Right cardiac atrium (tissue), 5 donors: ENCODE measurements at regions not wholly inside any gene's neighbourhood (a gene's known extent, or its start where the extent isn't known, plus 50 kb on each side); places are given as distances from the start of the nearest gene placed in this dataset.
"Not testable (repeated sequence)": the region's sequence is repeated elsewhere in the genome, so short reads cannot be mapped to it uniquely, and the experiment has no call there.

Experiments
- ATAC-seq, 2 donors: fragments of 200-7000 bp; cut with Tn5 transposase; one replicate each; pipeline versions ENCODE4 v1.8.0 to v1.9.1; 2020; ENCODE audit warnings: moderate library complexity in 2 of 2, mild to moderate bottlenecking in 1 of 2
- DNase-seq, 3 donors: peaks; one replicate each; pipeline ENCODE4 v3.0.0-alpha.2; 2020
- H3K27ac ChIP-seq: one replicate; pipeline ENCODE4 v1.5.1; 2013; ENCODE audit warnings: mild to moderate bottlenecking, low read length, control low read depth, moderate library complexity
- H3K27me3 ChIP-seq: one replicate; pipeline ENCODE4 v1.6.1; 2013; ENCODE audit not compliant: control insufficient read depth, insufficient read depth
- H3K4me1 ChIP-seq: one replicate; pipeline ENCODE4 v1.6.1; 2013; ENCODE audit warnings: low read length; ENCODE audit not compliant: control insufficient read depth, insufficient read depth
- H3K4me3 ChIP-seq: one replicate; pipeline ENCODE4 v1.5.1; 2013; ENCODE audit warnings: low read length, control low read depth
- H3K9me3 ChIP-seq: one replicate; pipeline ENCODE4 v1.6.1; 2013; ENCODE audit warnings: low read length; ENCODE audit not compliant: control insufficient read depth
- WGBS: extraction: QIAGEN DNeasy Blood & Tissue Kit; methylation state at CpG from one replicate; pipeline ENCODE4 v1.1.7; 2013; 5-methylcytosine and 5-hydroxymethylcytosine counted together
- intact Hi-C, 4 donors: fragments of 100-400 bp; cut with DNase I; formaldehyde crosslinking; loops; one replicate each; pipeline versions ENCODE4 v1.11.0 to v1.14.0; 2022 to 2023
- donor health status: healthy with polysubstance abuse.
- donor health status: DM: no; HTN: yes; CAD: no.
- donor health status: DM: no; HTN: no; CAD: no.
- donor health status: DM: no; HTN: yes; CAD: no; lungs with severe emphysema.
- donor health status: DM: yes; HTN: yes; CAD: no.

GRCh38 chr15:101876031-101876430 is 64.0 kb downstream of the OR4F15 start:
- intact Hi-C loops, H3K9me3 ChIP-seq, H3K4me1 ChIP-seq, H3K27ac ChIP-seq, H3K4me3 ChIP-seq, H3K27me3 ChIP-seq, DNase-seq, ATAC-seq: not testable (repeated sequence)
- WGBS, result 66% methylated on average over 4 of the region's 4 CpGs

GRCh38 chr15:101877649-101878048 is 65.6 kb downstream of the OR4F15 start:
- DNase-seq, H3K27me3 ChIP-seq, H3K9me3 ChIP-seq, intact Hi-C loops, ATAC-seq, H3K4me3 ChIP-seq, H3K4me1 ChIP-seq, H3K27ac ChIP-seq: not testable (repeated sequence)
- under 1% methylated on average over 3 of the region's 3 CpGs for WGBS

- H3K9me3 ChIP-seq, H3K4me1 ChIP-seq, H3K27me3 ChIP-seq, ATAC-seq, H3K4me3 ChIP-seq, intact Hi-C loops, H3K27ac ChIP-seq: not testable (repeated sequence)
- DNase-seq, result peak in 1 of 3 donors; percentile 1
- WGBS, result 74% methylated on average over 2 of the region's 5 CpGs
These were observed 100.6 kb downstream of the OR4F15 start for GRCh38 chr15:101912349-101913287.

GRCh38 chr15:101924554-101924953 is 112.6 kb downstream of the OR4F15 start:
- H3K4me1 ChIP-seq, H3K27me3 ChIP-seq, H3K27ac ChIP-seq, H3K9me3 ChIP-seq, ATAC-seq, H3K4me3 ChIP-seq, intact Hi-C loops, DNase-seq: not testable (repeated sequence)
- WGBS, result 0% methylated on average over 1 of the region's 2 CpGs

GRCh38 chr15:101934506-101934905 is 122.5 kb downstream of the OR4F15 start:
- ATAC-seq, H3K4me3 ChIP-seq, DNase-seq, H3K27me3 ChIP-seq, intact Hi-C loops, H3K4me1 ChIP-seq, H3K27ac ChIP-seq, H3K9me3 ChIP-seq: not testable (repeated sequence)
- WGBS, result no CpG with 5 or more reads among the region's 3 CpGs

GRCh38 chr15:101937362-101937761 is 125.4 kb downstream of the OR4F15 start:
- intact Hi-C loops, H3K9me3 ChIP-seq, ATAC-seq, H3K4me1 ChIP-seq, DNase-seq, H3K27ac ChIP-seq, H3K4me3 ChIP-seq, H3K27me3 ChIP-seq: not testable (repeated sequence)
- no CpG with 5 or more reads among the region's 1 CpG for WGBS

- H3K27ac ChIP-seq, DNase-seq, H3K4me1 ChIP-seq, ATAC-seq, H3K27me3 ChIP-seq, intact Hi-C loops, H3K4me3 ChIP-seq, H3K9me3 ChIP-seq: not testable (repeated sequence)
- 92% methylated on average over 5 of the region's 7 CpGs for WGBS
These were observed 126.6 kb downstream of the OR4F15 start for GRCh38 chr15:101938555-101938954.

GRCh38 chr15:101945896-101946295 is 133.9 kb downstream of the OR4F15 start:
- not testable (repeated sequence) for H3K4me1 ChIP-seq

GRCh38 chr15:101948491-101949010 is 136.5 kb downstream of the OR4F15 start:
- H3K4me3 ChIP-seq, H3K4me1 ChIP-seq, H3K27ac ChIP-seq, DNase-seq, H3K27me3 ChIP-seq, ATAC-seq, H3K9me3 ChIP-seq, intact Hi-C loops: not testable (repeated sequence)
- 64% methylated on average over 1 of the region's 2 CpGs for WGBS

More at GRCh38 chr15:101945896-101946295, 133.9 kb downstream of the OR4F15 start:
- H3K27ac ChIP-seq, DNase-seq, H3K4me3 ChIP-seq, intact Hi-C loops, H3K9me3 ChIP-seq, H3K27me3 ChIP-seq, ATAC-seq: not testable (repeated sequence)
- 82% methylated on average over 2 of the region's 2 CpGs for WGBS

GRCh38 chr15:101949380-101950065 is 137.5 kb downstream of the OR4F15 start:
- DNase-seq, H3K4me3 ChIP-seq, H3K27ac ChIP-seq, intact Hi-C loops, H3K27me3 ChIP-seq, H3K9me3 ChIP-seq, H3K4me1 ChIP-seq: not testable (repeated sequence)
- ATAC-seq, result peak; percentile 22 to 35
- 82% methylated on average over 1 of the region's 1 CpG for WGBS

- H3K27me3 ChIP-seq, H3K9me3 ChIP-seq, H3K4me1 ChIP-seq, H3K4me3 ChIP-seq, H3K27ac ChIP-seq, intact Hi-C loops, ATAC-seq: not testable (repeated sequence)
- DNase-seq, result peak in 1 of 3 donors; percentile 40
- WGBS, result 55% methylated on average over 3 of the region's 7 CpGs
These were observed 142.0 kb downstream of the OR4F15 start for GRCh38 chr15:101953993-101954392.
